ENCODE measurements at regions not wholly inside any gene's neighbourhood (a gene's known extent, or its start where the extent isn't known, plus 50 kb on each side); places are given as distances from the start of the nearest gene placed in this dataset.

DNA sequence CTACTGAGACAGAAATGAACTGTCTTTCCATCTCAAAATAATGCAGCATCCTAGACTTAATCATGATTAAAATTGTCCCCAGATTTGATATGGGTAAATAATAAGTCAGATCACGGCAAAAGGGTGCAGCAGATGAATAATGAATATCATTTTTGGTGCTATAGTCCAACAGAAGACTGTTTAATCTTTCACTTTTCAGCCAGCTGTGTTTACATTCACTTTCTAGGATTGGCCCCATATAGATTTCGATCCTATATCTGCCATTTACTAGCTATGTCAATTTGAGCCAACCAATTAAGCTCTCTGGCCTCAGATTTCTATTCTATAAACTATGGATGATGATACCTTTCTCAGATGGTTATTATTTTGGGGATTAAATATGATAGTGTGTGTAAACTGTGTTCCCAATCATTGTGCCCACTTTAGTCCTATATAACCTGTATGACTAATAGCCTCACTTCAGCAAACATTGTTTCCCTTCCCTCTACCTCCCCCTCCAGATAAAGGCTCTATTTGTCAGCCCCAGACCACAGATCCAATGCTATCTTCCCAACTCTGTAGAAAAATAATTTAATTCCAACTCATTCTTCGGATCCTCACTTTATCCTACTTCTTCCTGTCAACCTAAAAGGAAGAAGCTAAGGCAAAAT lies 53.6 kb upstream of the NT5E start:
- no peak for DNase-seq
- no peak overlapping the region for H3K4me2 ChIP-seq (replicated peaks; ENCODE audit: extremely low read depth, low read length, poor library complexity, severe bottlenecking)
- intact Hi-C loops (cut with micrococcal nuclease): no loop called here
- no peaks in the 10 kb centered on the region for H3K36me3 ChIP-seq (replicated peaks in 1 of 2; ENCODE audit: control insufficient read depth in 1 of 2, insufficient read depth in 2 of 2, low read length in 2 of 2)
- Mint-ChIP-seq H3K9me3 (peaks cover 0 to 12% (median 6%) of the 10 kb centered on the region in 7 donors), H3K27me3 (ENCODE audit: low read depth in 3 of 3) (no peaks in the 10 kb centered on the region), H3K4me1 (no peaks in the 10 kb centered on the region), H3K27ac (no peak overlapping the region), H3K4me3 (no peak overlapping the region), H3K36me3 (no peaks in the 10 kb centered on the region)
- H3K9ac ChIP-seq (ENCODE audit: insufficient read depth, low read length, poor library complexity, severe bottlenecking): no peak overlapping the region
- no peaks in the 10 kb centered on the region for H4K20me1 ChIP-seq (ENCODE audit: insufficient read depth, low read length)
- TF ChIP-seq, protein P1, sequence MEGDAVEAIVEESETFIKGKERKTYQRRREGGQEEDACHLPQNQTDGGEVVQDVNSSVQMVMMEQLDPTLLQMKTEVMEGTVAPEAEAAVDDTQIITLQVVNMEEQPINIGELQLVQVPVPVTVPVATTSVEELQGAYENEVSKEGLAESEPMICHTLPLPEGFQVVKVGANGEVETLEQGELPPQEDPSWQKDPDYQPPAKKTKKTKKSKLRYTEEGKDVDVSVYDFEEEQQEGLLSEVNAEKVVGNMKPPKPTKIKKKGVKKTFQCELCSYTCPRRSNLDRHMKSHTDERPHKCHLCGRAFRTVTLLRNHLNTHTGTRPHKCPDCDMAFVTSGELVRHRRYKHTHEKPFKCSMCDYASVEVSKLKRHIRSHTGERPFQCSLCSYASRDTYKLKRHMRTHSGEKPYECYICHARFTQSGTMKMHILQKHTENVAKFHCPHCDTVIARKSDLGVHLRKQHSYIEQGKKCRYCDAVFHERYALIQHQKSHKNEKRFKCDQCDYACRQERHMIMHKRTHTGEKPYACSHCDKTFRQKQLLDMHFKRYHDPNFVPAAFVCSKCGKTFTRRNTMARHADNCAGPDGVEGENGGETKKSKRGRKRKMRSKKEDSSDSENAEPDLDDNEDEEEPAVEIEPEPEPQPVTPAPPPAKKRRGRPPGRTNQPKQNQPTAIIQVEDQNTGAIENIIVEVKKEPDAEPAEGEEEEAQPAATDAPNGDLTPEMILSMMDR (IDR thresholded peaks at IDR 0.05): no peak
- no peaks in the 10 kb centered on the region for H3K27me3 ChIP-seq (ENCODE audit: control insufficient read depth in 2 of 2, insufficient read depth in 2 of 2, low read length in 2 of 2)
- no peak overlapping the region for H3K27ac ChIP-seq (ENCODE audit: low read depth in 1 of 2, low read length in 2 of 2)
- WGBS (ENCODE audit: insufficient coverage): no CpG with 5 or more reads among the region's 3 CpGs
- no peak overlapping the region for H2AFZ ChIP-seq (ENCODE audit: insufficient read depth, low read depth, low read length, poor library complexity, severe bottlenecking)
- no peaks in the 10 kb centered on the region for H3K79me2 ChIP-seq (ENCODE audit: insufficient read depth, low read length)
- H3K9me3 ChIP-seq (replicated peaks in 1 of 2; ENCODE audit: control insufficient read depth in 1 of 2, insufficient read depth in 1 of 2, low read length in 2 of 2): no peaks in the 10 kb centered on the region
- H3K4me1 ChIP-seq (ENCODE audit: control insufficient read depth in 1 of 2, insufficient read depth in 2 of 2, low read length in 2 of 2): no peaks in the 10 kb centered on the region
- H3K4me3 ChIP-seq (replicated peaks in 1 of 3; ENCODE audit: low read depth in 2 of 3, low read length in 3 of 3): no peak overlapping the region

DNA sequence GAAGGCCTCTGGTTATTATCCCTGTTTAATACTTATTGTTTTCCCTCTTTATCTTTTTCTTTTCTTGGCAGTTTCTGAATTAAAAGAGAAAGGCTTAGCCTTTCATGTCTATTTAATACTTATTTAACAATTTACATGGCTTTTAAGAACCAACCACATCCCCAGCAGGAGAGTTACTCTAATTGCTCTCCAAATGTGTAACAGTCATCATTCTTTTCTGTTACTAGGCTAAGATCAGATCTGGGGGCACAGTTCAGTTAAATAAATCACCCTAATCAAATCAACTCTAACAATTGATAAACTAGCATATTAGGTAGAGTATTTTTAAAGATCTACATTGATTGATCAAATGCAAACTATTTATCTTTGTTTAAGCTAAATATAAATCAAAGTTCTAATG lies 54.1 kb upstream of the NT5E start:
- Histone ChIP-seq H3K79me2 (ENCODE audit: insufficient read depth, low read length) (no peaks in the 10 kb centered on the region), H3K4me2 (replicated peaks; ENCODE audit: extremely low read depth, low read length, poor library complexity, severe bottlenecking) (no peak overlapping the region), H3K27ac (ENCODE audit: low read depth in 1 of 2, low read length in 2 of 2) (no peak overlapping the region), H4K20me1 (ENCODE audit: insufficient read depth, low read length) (no peaks in the 10 kb centered on the region), H3K9ac (ENCODE audit: insufficient read depth, low read length, poor library complexity, severe bottlenecking) (no peak overlapping the region), H3K36me3 (replicated peaks in 1 of 2; ENCODE audit: control insufficient read depth in 1 of 2, insufficient read depth in 2 of 2, low read length in 2 of 2) (no peaks in the 10 kb centered on the region), H3K4me1 (ENCODE audit: control insufficient read depth in 1 of 2, insufficient read depth in 2 of 2, low read length in 2 of 2) (no peaks in the 10 kb centered on the region), H2AFZ (ENCODE audit: insufficient read depth, low read depth, low read length, poor library complexity, severe bottlenecking) (no peak overlapping the region), H3K9me3 (replicated peaks in 1 of 2; ENCODE audit: control insufficient read depth in 1 of 2, insufficient read depth in 1 of 2, low read length in 2 of 2) (no peaks in the 10 kb centered on the region), H3K27me3 (ENCODE audit: control insufficient read depth in 2 of 2, insufficient read depth in 2 of 2, low read length in 2 of 2) (no peaks in the 10 kb centered on the region), H3K4me3 (replicated peaks in 1 of 3; ENCODE audit: low read depth in 2 of 3, low read length in 3 of 3) (no peak overlapping the region)
- Mint-ChIP-seq H3K9me3 (peaks cover 0 to 12% (median 7%) of the 10 kb centered on the region in 7 donors), H3K4me1 (no peaks in the 10 kb centered on the region), H3K27me3 (ENCODE audit: low read depth in 3 of 3) (no peaks in the 10 kb centered on the region), H3K27ac (no peak overlapping the region), H3K36me3 (no peaks in the 10 kb centered on the region), H3K4me3 (no peak overlapping the region)
- no peak for DNase-seq
- TF ChIP-seq, protein P1 (IDR thresholded peaks at IDR 0.05): no peak
- intact Hi-C loops (cut with micrococcal nuclease): no loop called here

Measured in CD14-positive monocyte (primary cell).